ENCODE measurements at regions not wholly inside any gene's neighbourhood (a gene's known extent, or its start where the extent isn't known, plus 50 kb on each side); places are given as distances from the start of the nearest gene placed in this dataset.
A peak's percentile ranks its signal among the peaks of the same experiment; 100 is the strongest.

- no peaks in the 10 kb centered on the region for H3K36me3 ChIP-seq (ENCODE audit: control insufficient read depth, insufficient read depth, low read length)
- no peak overlapping the region for H3K4me3 ChIP-seq (ENCODE audit: low read depth, low read length)
- no peaks in the 10 kb centered on the region for H3K27me3 ChIP-seq (ENCODE audit: control insufficient read depth, insufficient read depth, low read length)
- DNase-seq (ENCODE audit: low read depth): no peak
- TF ChIP-seq CTCF (IDR thresholded peaks at IDR 0.05; ENCODE audit: insufficient read depth, low read length, poor library complexity, severe bottlenecking): no peak
These were observed 322.2 kb upstream of the SPHKAP start for GRCh38 chr2:228503731-228504130.

- TF ChIP-seq CTCF (IDR thresholded peaks at IDR 0.05; ENCODE audit: insufficient read depth, low read length, poor library complexity, severe bottlenecking): no peak
- no peak for DNase-seq (ENCODE audit: low read depth)
- H3K4me3 ChIP-seq (ENCODE audit: low read depth, low read length): no peak overlapping the region
These were observed 312.4 kb upstream of the SPHKAP start for GRCh38 chr2:228493852-228494251.

GRCh38 chr2:228479014-228479413 lies 297.5 kb upstream of the SPHKAP start:
- no peaks in the 10 kb centered on the region for H3K27me3 ChIP-seq (ENCODE audit: control insufficient read depth, insufficient read depth, low read length)
- DNase-seq (ENCODE audit: low read depth): no peak
- no peak overlapping the region for H3K4me3 ChIP-seq (ENCODE audit: low read depth, low read length)
- TF ChIP-seq CTCF (IDR thresholded peaks at IDR 0.05; ENCODE audit: insufficient read depth, low read length, poor library complexity, severe bottlenecking): no peak
- no peaks in the 10 kb centered on the region for H3K36me3 ChIP-seq (ENCODE audit: control insufficient read depth, insufficient read depth, low read length)

More at GRCh38 chr2:228493852-228494251, 312.4 kb upstream of the SPHKAP start:
- Histone ChIP-seq H3K27me3 (ENCODE audit: control insufficient read depth, insufficient read depth, low read length) (no peaks in the 10 kb centered on the region), H3K36me3 (ENCODE audit: control insufficient read depth, insufficient read depth, low read length) (no peaks in the 10 kb centered on the region)

- Histone ChIP-seq H3K27me3 (ENCODE audit: control insufficient read depth, insufficient read depth, low read length) (no peaks in the 10 kb centered on the region), H3K36me3 (ENCODE audit: control insufficient read depth, insufficient read depth, low read length) (no peaks in the 10 kb centered on the region), H3K4me3 (ENCODE audit: low read depth, low read length) (no peak overlapping the region)
- TF ChIP-seq CTCF (IDR thresholded peaks at IDR 0.05; ENCODE audit: insufficient read depth, low read length, poor library complexity, severe bottlenecking): no peak
- DNase-seq (ENCODE audit: low read depth): peak; percentile 29
These were observed 293.0 kb upstream of the SPHKAP start for GRCh38 chr2:228474466-228474865.

GRCh38 chr2:228469721-228470120 lies 288.2 kb upstream of the SPHKAP start:
- Histone ChIP-seq H3K4me3 (ENCODE audit: low read depth, low read length) (no peak overlapping the region), H3K27me3 (ENCODE audit: control insufficient read depth, insufficient read depth, low read length) (no peaks in the 10 kb centered on the region), H3K36me3 (ENCODE audit: control insufficient read depth, insufficient read depth, low read length) (no peaks in the 10 kb centered on the region)
- TF ChIP-seq CTCF (IDR thresholded peaks at IDR 0.05; ENCODE audit: insufficient read depth, low read length, poor library complexity, severe bottlenecking): no peak
- no peak for DNase-seq (ENCODE audit: low read depth)

GRCh38 chr2:228466851-228467250 lies 285.4 kb upstream of the SPHKAP start:
- H3K27me3 ChIP-seq (ENCODE audit: control insufficient read depth, insufficient read depth, low read length): no peaks in the 10 kb centered on the region
- H3K4me3 ChIP-seq (ENCODE audit: low read depth, low read length): no peak overlapping the region
- H3K36me3 ChIP-seq (ENCODE audit: control insufficient read depth, insufficient read depth, low read length): no peaks in the 10 kb centered on the region
- DNase-seq (ENCODE audit: low read depth): no peak
- no peak for TF ChIP-seq CTCF (IDR thresholded peaks at IDR 0.05; ENCODE audit: insufficient read depth, low read length, poor library complexity, severe bottlenecking)
